Left forelimb (tissue), 1 donor: ENCODE measurements at regions not wholly inside any gene's neighbourhood (a gene's known extent, or its start where the extent isn't known, plus 50 kb on each side); places are given as distances from the start of the nearest gene placed in this dataset.

Source experiments
- DNase-seq: peaks from one replicate; pipeline ENCODE4 v3.0.0-alpha.2; 2018; ENCODE audit warnings: low spot score

DNA sequence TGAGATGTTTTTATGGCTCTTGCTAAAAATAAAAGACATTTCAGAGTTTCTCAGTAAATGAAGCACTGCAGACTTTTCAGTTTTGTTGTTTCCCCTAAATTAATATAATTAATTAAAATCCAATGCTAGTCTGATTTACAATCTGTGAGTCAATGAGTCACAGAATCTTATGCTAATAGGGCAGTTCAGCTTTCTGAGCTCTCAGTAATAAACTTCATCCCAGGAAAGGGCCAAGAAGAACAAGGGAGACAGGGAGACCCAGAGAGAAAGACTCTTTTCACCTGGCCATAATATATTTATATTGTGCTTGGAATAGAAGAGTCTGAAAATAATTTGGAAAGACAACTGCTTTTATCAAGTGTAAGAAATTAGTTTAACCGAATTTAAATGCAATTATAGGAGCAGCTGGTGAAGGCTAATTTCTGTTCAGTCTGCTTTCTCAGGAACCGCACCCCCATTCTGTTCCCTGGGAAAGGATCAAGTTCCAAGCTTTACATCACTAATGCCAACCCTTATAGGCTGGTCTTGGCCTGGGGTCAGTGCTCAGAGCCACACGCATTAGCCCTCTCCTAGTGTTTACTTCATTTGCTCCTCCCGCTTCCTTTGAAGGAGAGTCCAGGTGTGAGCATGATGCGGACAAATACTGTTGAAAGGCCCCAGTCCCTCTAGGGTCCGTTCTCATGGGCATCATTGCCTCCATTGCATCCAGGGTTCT is 145.6 kb downstream of the ZBTB18 start:
- no peak for DNase-seq

DNA sequence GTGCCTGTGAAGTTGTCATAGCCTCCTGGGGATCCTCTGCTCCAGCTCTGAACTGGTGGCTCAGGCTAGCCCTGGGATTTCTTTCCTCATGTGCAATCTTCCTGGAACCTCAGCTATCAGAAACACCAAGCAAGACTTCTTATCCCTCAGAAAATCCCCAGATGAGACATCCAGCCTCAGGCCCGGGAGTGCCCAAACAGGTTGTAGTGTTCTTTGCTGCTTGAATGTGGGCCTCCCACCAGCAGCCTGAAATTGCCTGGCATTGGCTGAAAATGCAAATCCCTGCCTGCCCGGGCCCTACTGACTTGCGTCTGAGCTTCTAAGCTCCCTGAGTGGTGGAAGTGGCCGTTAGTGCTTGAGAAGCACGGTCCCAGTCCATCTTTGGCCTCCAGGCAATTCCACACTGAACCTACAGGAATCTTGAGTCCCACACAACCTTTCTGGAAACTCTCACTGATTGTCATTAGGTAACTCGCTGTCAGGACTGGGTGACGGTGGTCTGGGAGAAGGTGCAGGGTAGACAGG is 146.8 kb downstream of the ZBTB18 start:
- DNase-seq, result no peak

DNA sequence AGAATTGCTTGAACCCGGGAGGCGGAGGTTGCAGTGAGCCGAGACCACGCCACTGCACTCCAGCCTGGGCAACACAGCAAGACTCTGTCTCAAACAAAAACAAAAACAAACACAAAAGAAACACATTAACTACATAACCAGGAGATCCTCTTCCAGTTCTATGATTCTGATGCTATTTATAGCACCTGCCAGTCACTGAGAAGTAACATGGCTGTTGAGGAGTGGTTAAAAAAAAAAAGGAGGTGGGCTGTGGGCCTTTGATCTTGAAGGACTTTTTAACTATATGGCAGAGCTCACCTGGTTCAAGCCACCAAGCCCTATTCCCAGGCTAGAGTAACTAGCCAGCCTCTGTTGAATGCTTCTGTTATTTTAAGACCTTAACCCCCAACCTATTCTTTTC is 148.8 kb downstream of the ZBTB18 start:
- DNase-seq, result no peak

DNA sequence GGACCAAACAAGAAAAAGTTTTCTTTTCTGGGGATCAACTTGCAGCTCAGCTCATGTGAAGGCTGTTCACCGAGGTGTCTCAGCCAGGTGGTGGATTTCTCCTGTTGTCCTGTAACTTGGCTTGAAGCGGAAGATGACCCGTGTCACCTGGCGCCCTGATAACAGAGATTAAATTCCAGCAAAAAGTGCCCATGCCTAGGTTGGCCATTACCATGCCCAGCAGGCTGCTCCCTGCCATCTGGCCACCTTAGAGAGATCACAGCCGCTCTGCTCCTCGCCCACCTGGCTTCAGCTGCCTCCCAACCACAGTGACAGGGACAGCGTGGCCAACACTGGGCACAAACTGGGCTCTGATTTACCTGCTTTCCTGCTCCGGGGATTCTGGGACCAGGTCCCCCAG is 149.5 kb downstream of the ZBTB18 start:
- DNase-seq, result no peak

DNA sequence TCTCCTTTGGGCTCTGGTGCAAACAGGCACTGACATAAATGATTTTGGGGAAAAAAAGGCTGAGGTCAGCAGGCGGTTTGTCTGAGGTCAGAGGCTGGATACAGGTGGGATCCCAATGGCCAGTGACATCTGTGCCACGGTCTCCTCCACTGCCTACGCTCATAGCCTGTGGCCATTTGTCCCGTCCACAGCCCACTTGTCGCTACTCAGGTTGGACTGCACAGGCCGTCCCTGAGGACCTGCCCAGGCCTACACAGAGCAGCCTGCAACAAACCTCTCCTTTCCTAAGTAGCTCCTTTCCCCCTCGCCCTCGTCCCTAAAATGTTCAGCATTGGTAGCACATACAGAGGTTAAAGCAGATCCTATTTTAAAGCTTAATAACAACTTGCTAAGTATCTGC is 150.7 kb downstream of the ZBTB18 start:
- no peak for DNase-seq

DNA sequence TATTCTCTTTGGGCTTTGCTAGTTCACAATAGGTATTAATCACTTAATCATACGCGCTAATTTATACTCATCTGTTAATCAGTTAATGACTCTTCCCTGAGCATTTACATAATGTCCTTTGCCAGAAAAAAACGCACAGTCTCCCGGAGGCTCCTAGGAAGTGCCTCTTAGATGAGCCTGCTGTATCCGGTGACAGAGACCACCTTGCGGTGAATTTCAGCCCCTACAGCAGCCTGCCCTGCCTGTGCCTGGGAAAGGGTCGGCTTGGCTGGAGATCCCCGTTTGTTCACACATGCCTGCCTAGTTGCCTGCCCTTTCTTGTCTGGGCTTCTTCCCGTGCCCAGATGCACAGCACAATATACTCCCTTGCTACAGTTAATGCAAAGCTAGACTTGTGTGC is 152.9 kb downstream of the ZBTB18 start:
- no peak for DNase-seq

DNA sequence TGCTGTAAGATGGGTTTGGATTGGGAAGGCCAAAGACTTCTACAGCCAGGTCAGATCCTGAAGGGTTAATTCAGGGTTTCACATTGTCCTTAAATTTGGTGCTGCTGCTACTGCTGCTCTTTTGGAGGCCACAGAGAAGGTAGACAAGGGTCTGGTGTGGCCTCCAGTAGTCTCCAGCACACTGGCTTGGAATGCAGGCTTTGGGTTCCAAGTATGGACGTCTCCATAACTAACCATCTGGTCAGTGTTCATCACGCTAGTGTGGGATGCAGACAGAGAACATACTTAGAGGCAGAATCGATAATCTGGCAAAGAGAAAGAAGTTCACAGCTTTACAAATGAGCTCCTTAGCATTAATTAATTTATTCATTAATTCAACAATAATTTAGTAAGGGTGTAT is 154.1 kb downstream of the ZBTB18 start:
- DNase-seq, result no peak

DNA sequence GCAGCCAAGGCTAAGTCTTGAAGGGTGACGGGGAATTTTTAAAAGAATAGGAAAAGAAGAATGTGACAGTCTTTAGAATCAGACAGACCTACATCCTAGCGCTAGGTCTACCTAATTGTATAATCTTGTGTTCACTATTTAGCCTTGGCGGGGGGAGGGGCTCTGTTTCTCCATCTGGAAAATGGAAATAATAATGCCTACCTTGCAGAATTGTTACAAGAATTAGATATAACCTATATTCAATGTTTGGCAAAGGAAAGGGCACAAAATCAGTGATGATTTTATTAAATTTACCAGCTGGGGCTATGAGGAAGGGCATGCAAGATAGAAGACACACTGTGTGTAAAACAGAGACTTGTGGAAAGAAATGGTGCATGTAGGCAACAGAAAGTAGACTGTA is 154.8 kb downstream of the ZBTB18 start:
- no peak for DNase-seq

DNA sequence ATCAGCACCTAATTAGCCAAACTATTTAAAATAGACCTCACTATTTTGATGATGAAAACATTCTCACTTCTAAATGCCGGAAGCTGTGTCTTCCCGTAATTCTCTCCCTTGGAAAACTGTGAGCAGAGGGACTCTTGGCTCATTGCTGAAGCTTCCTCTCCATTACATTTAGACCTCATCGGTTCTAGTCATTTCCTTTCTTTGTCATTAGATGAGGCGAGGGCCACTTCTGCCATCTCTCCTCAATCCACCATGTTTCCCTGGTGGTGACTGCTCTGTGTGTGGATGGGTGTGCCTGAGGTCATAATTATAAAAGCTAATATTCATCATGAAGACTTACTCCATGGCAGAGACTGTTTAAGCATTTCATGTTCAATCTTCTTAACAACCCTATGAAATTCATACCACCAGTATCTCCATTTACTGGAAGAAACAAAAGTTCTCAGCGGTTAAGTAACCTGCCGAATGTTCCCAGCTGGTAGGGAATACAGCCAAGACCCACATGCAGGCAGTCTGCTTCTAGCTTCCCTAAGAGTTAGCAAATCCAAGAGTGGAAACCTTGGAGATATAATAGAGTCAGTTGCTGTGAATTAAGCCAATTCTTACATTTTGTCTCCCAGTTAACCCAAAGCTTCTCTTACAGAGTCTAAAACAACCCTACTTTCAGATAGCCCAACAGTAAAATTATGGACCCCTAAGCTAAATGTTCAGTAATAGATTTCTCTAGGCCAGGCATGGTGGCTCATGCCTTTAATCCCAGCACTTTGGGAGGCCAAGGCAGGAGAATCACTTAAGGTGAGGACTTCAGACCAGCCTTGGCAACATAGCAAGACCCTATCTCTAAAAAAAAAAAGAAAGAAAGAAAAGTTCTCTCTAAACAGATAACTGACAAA is 156.2 kb downstream of the ZBTB18 start:
- no peak for DNase-seq

DNA sequence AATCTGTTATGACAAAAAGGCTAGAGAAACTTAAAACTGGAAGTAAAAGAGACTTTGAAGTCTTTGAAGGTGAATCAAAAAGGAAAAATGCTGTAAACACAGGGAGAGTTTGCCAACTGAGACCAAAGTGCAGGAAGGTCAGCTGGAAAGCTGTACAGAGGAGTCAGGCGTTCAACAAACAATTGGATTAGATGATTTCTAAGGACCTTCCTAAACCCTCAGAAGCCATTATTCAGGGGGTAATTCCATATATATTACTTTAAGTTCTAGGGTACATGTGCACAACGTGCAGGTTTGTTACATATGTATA is 156.8 kb downstream of the ZBTB18 start:
- DNase-seq, result no peak

DNA sequence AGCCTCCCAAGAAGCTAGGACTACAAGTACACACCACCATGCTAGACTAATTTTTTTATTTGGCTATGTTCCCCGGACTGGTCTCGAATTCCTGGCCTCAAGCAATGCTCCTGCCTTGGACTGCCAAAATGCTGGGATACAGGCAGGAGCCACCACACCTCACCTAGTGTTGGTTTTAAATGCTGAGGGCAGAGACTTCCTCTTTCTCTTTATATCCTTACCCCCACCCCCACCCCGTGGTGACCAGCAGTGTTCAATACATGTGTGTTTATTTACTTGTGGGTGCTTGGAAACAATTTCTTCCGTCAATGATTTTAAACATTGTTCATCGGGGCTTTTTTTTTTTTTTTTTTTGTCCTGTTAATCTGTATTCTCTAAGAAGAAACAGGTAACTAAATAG is 158.9 kb downstream of the ZBTB18 start:
- no peak for DNase-seq

DNA sequence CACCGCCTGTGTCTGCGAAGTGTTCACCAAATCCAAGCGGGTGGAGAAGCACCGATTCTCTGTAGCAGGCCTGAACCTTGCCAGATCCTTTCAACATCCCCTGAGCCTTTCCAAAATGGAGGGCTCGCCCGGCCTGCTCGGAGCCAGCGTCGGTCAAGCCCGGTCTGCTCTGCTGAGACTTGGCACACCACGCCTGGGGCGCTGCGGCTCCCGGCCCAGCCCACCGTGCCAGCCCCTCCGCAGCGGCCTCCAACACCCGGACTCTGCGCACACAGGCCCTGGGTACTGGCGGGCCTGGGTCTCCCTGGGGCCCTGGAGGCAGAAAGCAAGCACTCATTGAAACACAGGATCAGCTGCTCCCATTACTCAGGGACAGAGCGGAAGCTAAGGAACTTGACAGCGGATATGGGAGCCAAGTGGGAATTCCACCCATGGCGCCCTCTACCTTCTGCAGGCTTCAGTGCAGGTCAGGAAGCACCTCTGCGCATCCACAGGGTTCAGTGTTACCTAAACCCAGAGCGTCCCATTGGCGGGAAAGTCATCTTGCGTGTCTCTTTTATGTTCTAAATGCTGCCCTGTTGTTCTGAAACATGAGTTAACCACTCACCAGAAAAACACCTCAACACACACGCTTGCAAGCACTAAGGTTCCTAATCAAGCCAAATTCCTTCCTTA is 159.9 kb downstream of the ZBTB18 start:
- DNase-seq, result no peak

DNA sequence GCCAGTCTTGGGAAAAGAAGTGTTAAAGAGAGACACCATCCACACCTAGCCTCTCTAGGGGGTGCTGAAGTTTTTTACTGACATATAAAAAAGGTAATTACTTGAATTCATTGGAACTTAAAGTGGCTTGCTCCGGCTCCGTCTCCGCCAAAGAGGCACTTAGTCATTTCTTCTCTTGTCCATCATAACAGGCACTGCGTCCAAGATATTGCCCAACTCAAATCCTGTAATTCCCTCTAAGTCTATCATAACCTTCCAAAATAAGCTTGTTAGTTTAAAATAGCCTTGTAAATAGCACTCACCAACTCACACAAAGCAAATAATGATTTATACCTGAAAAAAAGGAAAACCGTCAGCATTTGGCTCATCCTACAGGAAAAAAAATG is 160.5 kb downstream of the ZBTB18 start:
- DNase-seq, result no peak

DNA sequence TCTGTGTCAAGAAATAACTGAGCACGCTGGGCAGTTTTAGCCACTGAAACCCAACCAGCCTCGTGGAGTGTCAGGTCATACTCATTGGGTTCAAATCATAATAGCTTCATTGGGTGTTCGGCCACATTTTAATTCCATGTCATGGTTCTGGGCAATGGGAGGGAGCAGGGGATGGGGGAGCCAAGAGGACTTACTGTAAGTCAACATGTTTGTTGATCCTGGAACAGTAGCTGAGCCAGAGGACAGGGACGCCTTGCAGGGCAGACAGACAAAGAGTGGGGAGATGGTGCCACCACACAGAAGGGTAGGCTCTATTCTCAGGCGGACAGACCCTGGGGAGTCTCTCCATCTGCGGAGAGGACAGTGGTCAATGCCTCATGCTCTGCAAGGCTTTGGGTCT is 161.1 kb downstream of the ZBTB18 start:
- DNase-seq, result no peak

DNA sequence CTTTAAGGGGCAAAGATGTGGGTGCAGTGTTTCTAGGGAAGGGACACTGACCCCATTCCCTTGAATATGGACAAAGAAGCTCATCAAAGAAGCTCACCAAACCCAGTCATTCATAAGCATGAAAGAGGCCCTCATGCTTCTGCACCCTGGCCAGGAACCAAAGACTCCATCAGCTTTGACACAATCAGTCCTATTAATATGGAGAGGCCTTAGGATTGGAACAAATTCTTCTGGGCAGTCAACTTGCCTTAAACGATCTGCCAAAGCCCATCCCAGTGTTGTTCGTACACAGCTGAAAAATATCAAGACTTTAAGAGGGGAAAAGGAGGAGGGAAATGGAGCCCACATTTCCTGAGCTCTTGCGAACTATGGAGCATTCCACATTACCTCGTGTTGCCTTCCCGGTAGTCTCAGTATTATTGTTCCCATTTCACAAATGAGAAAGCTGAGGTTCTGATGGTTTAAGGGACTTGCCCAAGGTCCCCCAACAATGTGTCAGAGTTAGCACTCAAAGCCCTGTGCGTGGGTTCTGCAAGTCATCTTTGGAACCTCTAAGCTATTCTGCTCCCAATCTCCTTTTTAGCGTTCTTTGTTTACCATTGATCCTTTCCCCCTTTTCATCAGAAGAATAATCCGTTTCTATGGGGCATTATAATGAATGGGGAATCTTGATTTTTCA is 161.9 kb downstream of the ZBTB18 start:
- DNase-seq, result no peak

DNA sequence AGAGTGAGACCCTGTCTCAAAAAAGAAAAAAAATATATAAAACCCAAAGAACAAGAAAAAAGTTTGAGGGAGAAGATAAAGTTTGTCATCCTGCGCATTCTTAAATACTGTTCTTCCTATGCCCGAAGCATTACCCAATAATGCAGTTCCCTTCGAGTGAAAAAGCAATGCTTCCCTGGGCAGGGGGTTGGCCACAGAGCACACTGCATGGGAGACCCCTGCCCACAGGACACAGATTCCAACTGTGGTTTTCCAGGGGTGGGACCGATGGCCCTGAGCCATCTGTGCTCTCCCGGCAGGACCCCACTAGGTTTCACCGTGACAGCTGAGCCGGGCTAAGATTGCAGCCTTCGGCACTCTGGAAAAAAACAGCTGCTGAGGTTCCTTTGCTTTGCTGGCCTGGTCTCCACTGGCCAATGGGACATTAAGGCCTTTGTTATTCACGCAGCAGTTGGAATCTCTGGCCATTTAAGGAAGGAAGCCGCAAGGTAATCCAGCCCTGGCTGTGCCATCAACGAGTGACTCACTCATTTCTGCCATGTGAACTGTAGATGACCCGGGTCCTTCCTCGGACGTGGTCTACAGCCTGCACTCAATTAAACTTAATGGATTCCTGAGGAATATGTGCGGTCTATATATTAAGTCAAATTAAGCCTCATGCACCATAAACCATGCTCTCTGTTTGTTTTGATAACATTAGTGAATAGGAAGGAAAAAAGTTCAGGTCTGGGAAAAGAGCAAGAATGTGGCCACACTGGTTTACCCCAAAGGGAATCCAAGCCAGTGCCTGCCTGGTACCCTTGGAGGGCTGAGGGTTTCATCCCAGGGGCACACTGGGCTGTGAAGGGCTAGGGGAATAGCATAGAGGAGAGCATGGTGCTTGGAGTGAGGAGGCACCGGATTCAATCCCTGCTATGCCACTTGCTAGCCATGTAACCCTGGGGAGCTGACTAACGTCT is 163.2 kb downstream of the ZBTB18 start:
- no peak for DNase-seq

DNA sequence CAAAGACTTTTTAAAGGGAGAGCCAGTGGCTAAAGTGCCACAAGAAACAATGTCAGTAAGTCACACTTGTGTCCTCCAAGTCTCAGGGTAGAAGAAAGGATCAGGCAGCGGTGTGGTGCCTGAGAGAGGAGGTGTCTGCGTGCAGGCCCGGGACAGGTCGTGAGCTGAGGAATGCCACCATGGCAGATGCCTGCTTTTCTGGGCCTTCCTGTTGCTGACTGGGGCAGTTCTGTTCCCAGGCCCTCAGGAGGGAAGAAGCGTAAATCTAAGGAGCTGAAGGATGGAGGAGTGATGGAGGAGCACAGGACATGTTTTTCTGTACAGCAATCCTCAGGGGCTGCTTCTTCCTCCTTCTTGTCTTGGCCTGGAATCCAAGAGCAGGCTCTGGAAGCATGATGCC is 165.8 kb downstream of the ZBTB18 start:
- no peak for DNase-seq

DNA sequence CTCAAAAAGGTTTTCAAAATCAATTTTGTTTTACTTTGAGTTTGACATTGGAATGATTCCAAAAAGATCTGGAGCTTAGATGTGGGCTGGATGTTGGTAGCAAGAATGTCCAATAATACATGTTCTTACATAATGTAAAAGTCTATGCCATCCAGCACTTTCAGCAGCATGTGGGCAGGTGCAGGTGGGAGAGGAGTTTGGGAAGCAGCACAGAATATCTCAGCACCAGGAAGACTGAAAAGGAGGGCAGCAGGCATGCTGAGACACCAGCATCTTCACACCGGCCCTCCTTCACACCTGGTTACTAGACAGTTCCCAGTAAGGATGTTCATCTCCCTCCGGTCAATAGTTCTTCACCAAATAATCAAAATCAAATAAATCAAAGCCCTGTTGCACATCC is 166.6 kb downstream of the ZBTB18 start:
- DNase-seq, result no peak

DNA sequence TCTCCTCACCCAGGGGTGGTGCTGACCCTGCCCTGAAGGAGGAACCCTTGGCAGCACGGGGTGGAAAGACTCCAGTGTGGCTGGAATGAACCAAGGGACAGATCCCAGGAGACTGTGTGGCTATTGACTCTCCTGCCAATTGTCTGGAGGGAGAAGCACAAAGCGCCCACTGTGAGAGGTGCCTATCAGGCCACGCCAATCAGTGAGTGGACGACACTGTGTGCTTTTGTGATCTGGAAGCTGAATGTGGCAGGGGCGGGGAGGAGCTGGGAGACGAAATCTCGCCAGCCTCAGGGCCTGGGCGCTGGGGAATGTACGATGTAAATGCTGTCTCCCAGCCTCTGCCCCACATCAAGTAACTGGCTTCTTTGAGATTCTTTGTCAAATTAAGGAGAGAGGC is 167.1 kb downstream of the ZBTB18 start:
- no peak for DNase-seq

DNA sequence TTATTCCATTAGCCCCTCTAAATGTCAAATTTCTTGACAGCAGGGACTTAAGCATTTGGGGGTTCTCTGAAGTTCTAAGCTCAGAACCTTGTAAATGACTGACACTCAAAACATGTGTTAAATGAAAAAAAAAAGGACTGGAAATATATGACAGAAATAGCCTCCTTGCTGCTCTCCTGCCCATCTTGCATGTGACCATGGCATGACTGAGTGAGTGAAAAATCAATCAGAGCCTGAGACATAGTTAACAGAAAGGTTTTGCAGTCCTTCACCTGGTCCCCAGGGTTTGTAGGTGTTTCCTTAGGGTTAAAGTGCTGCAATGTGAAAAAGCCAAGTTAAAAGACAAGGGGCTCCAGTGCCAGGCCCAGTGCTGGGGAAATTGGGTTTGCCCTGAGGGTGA is 168.1 kb downstream of the ZBTB18 start:
- DNase-seq, result no peak

DNA sequence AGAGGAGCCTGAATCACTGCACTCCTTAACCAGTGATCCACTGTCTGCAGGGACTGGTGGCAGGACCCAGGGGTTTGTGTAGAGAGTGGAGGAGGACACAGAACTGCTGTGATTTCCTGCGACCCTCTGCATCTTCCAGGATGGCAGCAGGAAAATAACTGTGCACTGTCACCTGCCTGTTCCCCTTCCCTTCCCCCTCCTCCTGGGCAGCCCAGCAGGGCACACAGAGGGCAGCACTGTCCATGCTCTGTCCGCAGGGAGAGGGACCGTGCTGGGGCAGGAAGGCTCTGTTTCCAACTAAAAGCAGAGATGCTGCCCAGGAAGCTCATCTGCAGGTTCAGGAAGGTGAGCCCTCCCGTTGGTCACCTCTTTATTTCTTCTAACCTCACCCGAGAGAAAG is 168.7 kb downstream of the ZBTB18 start:
- no peak for DNase-seq
